ENCODE measurements at regions not wholly inside any gene's neighbourhood (a gene's known extent, or its start where the extent isn't known, plus 50 kb on each side); places are given as distances from the start of the nearest gene placed in this dataset.

DNA sequence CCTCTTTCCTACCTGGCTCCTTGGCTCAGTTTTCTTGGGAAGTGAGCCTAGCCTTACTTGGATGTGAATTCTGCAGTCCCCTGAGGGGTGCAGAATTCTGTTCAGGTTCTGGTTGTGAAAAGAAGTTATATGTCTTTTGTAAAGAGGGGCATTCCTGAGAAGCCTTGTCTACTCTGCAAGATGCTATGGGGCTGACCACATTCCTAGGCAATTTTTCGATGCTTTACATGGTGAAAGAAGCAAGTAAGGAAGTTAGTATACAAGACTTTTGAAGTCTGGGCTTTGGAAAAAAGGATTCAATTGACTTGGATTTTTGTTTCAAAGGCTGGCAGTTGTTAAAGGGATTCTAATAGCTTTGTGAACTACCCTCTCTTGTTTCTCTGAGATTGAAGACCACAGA is 167.9 kb upstream of the STMND1 start (continued):
- TF ChIP-seq, protein P1, sequence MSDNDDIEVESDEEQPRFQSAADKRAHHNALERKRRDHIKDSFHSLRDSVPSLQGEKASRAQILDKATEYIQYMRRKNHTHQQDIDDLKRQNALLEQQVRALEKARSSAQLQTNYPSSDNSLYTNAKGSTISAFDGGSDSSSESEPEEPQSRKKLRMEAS (CRISPR knock-in tag; IDR thresholded peaks at IDR 0.05), result no peak
- TF ChIP-seq RHOXF2B (CRISPR knock-in tag; conservative IDR thresholded peaks at IDR 0.05), result no peak
- no peak for TF ChIP-seq TOE1 (IDR thresholded peaks at IDR 0.05; ENCODE audit: borderline replicate concordance)
- TF ChIP-seq TOE1 (CRISPR knock-in tag; IDR thresholded peaks at IDR 0.05; ENCODE audit: borderline replicate concordance, low read depth), result no peak
- TF ChIP-seq ZNF766 (CRISPR knock-in tag; conservative IDR thresholded peaks at IDR 0.05), result no peak
- no peak for TF ChIP-seq HOXB6 (CRISPR knock-in tag; IDR thresholded peaks at IDR 0.05; ENCODE audit: borderline replicate concordance)
- no peak for TF ChIP-seq ZNF695 (CRISPR knock-in tag; IDR thresholded peaks at IDR 0.05)
- TF ChIP-seq RBM14 (IDR thresholded peaks at IDR 0.05; ENCODE audit: borderline replicate concordance, insufficient read depth, low read depth, low read length), result no peak

DNA sequence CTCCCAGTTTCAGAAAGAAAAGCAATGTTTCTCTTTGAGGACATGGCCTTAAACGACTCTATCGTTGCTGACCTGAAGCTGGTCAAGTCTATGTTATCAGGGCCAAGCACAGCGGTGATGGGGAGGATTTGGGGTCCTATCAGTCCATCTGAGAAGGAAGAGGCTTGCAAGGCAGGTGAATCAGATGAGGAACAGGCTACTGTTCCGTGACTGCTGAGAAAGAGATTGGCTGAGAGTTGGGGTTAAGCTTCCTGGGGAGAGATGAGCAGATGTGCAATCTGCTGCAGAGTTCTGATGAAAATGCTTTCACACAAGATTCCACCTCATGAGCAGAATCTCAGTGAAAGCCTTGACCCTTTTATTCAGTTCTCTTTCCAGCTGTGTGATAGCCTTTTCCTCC is 168.3 kb upstream of the STMND1 start:
- Histone ChIP-seq H3K9ac (ENCODE audit: insufficient read depth in 1 of 2, low read depth in 2 of 2, low read length in 2 of 2) (no peak overlapping the region), H4K20me1 (replicated peaks; ENCODE audit: control insufficient read depth, insufficient read depth, low read length) (no peaks in the 10 kb centered on the region), H3K27ac (ENCODE audit: extremely low read depth, low read depth, low read length) (no peak overlapping the region), H3K4me3 (no peak overlapping the region), H3K36me3 (ENCODE audit: control insufficient read depth, insufficient read depth, low read length) (no peaks in the 10 kb centered on the region), H2AFZ (ENCODE audit: low read depth, low read length) (no peak overlapping the region), H3K9me1 (ENCODE audit: control insufficient read depth, insufficient read depth, low read length) (no peaks in the 10 kb centered on the region), H3K4me1 (replicated peaks in 1 of 2; ENCODE audit: control insufficient read depth in 2 of 2, insufficient read depth in 2 of 2, low read length in 2 of 2) (no peaks in the 10 kb centered on the region), H3K79me2 (ENCODE audit: control insufficient read depth, insufficient read depth, low read length) (no peaks in the 10 kb centered on the region), H3K4me2 (ENCODE audit: insufficient read depth, low read length) (no peak overlapping the region), H3K27me3 (ENCODE audit: control insufficient read depth in 2 of 2, insufficient read depth in 2 of 2, low read length in 2 of 2) (no peaks in the 10 kb centered on the region; a peak in 1 of 5 replicates), H3K9me3 (replicated peaks; ENCODE audit: control insufficient read depth, insufficient read depth, low read depth, low read length) (no peaks in the 10 kb centered on the region)
- POLR2A ChIA-PET, result no interaction called here
- CTCF ChIA-PET (ENCODE audit: low intra/inter-chr PET ratio), result interaction anchor here (0.6 kb wide), 1 partner anchor 9 kb away, joined by 4 read pairs; no protein-coding TSS in a partner anchor
- WGBS (ENCODE audit: insufficient coverage, low coverage, missing lambda C conversion rate), result 0% methylated on average over 4 of the region's 4 CpGs
- FAIRE-seq (no peak), ATAC-seq (no peak), DNase-seq (ENCODE audit: extremely low read depth in 1 of 4, low spot score in 3 of 4) (peak in 1 of 4 experiments; percentile 5)
- intact Hi-C loops (cut with micrococcal nuclease), result no loop called here
- BruUV-seq (replicated peaks), result no TSS peak
- in situ Hi-C loops (cut with MboI), result no loop called here
- no peak for TF ChIP-seq MXI1 (IDR thresholded peaks at IDR 0.05; ENCODE audit: low read depth, low read length)
- TF ChIP-seq SOX6 (IDR thresholded peaks at IDR 0.05), result 0 out of 2 replicates have a peak, but pooled peaks have one; percentile 19
- TF ChIP-seq, protein P2, sequence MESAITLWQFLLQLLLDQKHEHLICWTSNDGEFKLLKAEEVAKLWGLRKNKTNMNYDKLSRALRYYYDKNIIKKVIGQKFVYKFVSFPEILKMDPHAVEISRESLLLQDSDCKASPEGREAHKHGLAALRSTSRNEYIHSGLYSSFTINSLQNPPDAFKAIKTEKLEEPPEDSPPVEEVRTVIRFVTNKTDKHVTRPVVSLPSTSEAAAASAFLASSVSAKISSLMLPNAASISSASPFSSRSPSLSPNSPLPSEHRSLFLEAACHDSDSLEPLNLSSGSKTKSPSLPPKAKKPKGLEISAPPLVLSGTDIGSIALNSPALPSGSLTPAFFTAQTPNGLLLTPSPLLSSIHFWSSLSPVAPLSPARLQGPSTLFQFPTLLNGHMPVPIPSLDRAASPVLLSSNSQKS (CRISPR knock-in tag; IDR thresholded peaks at IDR 0.05), result no peak
- no peak for TF ChIP-seq TEAD2 (tag; IDR thresholded peaks at IDR 0.05)
- TF ChIP-seq NCOR1 (IDR thresholded peaks at IDR 0.05), result 0 out of 2 replicates have a peak, but pooled peaks have one; percentile 21
- no peak for TF ChIP-seq SP2 (IDR thresholded peaks at IDR 0.05; ENCODE audit: extremely low read depth, low read depth, low read length, poor library complexity, severe bottlenecking)
- TF ChIP-seq FOSL1 (tag; conservative IDR thresholded peaks at IDR 0.05), result 0 out of 2 replicates have a peak, but pooled peaks have one; percentile 32
- TF ChIP-seq MEF2A (IDR thresholded peaks at IDR 0.05; ENCODE audit: control insufficient read depth, low read depth, low read length), result no peak
- TF ChIP-seq, protein P3, sequence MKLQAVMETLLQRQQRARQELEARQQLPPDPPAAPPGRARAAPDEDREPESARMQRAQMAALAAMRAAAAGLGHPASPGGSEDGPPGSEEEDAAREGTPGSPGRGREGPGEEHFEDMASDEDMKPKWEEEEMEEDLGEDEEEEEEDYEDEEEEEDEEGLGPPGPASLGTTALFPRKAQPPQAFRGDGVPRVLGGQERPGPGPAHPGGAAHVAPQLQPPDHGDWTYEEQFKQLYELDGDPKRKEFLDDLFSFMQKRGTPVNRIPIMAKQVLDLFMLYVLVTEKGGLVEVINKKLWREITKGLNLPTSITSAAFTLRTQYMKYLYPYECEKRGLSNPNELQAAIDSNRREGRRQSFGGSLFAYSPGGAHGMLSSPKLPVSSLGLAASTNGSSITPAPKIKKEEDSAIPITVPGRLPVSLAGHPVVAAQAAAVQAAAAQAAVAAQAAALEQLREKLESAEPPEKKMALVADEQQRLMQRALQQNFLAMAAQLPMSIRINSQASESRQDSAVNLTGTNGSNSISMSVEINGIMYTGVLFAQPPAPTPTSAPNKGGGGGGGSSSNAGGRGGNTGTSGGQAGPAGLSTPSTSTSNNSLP (IDR thresholded peaks at IDR 0.05; ENCODE audit: borderline replicate concordance, low read depth, low read length), result no peak
- TF ChIP-seq, protein P4, sequence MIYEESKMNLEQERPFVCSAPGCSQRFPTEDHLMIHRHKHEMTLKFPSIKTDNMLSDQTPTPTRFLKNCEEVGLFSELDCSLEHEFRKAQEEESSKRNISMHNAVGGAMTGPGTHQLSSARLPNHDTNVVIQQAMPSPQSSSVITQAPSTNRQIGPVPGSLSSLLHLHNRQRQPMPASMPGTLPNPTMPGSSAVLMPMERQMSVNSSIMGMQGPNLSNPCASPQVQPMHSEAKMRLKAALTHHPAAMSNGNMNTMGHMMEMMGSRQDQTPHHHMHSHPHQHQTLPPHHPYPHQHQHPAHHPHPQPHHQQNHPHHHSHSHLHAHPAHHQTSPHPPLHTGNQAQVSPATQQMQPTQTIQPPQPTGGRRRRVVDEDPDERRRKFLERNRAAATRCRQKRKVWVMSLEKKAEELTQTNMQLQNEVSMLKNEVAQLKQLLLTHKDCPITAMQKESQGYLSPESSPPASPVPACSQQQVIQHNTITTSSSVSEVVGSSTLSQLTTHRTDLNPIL (CRISPR knock-in tag; IDR thresholded peaks at IDR 0.05), result no peak

Measured in K562 (cell line).